ENCODE measurements at regions not wholly inside any gene's neighbourhood (a gene's known extent, or its start where the extent isn't known, plus 50 kb on each side); places are given as distances from the start of the nearest gene placed in this dataset.

DNA sequence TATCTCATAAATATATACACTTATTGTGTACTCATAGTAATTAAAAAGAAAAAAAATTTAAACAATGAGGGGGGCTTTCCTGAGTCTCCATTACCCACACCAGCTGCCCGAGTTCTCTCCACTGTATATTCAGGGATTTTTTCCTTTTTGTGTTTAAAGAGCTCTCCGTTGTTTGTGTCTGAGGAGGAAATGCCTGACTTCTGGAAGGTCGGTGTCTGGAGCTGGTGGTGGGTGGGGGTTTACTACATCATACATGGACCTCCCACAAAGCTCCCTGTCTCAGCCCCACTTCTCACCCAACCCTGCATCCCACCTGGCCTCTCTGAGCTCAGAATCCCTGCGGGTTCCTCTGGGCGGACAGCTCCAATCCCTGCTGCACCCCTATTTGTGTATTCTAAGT lies 64.1 kb upstream of the ETV3 start:
- Histone ChIP-seq H3K9me3 (no peaks in the 10 kb centered on the region), H3K4me3 (no peak overlapping the region), H3K27me3 (peaks cover 0 to 13% of the 10 kb centered on the region in 2 donors), H3K4me1 (no peaks in the 10 kb centered on the region), H3K36me3 (no peaks in the 10 kb centered on the region), H3K27ac (no peak overlapping the region)
- ATAC-seq (no peak), DNase-seq (no peak)
- intact Hi-C loops (cut with DNase I): no loop called here
- TF ChIP-seq, protein P1, sequence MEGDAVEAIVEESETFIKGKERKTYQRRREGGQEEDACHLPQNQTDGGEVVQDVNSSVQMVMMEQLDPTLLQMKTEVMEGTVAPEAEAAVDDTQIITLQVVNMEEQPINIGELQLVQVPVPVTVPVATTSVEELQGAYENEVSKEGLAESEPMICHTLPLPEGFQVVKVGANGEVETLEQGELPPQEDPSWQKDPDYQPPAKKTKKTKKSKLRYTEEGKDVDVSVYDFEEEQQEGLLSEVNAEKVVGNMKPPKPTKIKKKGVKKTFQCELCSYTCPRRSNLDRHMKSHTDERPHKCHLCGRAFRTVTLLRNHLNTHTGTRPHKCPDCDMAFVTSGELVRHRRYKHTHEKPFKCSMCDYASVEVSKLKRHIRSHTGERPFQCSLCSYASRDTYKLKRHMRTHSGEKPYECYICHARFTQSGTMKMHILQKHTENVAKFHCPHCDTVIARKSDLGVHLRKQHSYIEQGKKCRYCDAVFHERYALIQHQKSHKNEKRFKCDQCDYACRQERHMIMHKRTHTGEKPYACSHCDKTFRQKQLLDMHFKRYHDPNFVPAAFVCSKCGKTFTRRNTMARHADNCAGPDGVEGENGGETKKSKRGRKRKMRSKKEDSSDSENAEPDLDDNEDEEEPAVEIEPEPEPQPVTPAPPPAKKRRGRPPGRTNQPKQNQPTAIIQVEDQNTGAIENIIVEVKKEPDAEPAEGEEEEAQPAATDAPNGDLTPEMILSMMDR (IDR thresholded peaks at IDR 0.05): no peak

DNA sequence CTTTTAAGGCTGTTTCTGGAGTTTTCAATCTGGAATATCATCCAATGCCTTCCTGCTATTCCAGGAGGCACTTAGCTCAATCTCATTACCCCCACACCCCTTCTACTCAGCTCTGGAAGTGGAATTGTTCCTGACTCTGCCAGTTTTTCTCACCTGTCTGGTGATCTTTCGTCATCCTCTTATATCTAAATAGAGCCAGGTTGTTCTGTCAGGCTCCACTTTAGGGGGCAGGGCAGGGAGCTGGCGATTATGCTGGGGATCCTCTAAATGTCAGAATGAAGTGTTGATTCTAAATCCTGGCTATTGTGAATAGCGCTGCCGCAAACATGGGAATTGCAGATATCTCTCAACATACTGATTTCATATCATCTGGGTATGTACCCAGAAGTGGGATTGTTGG lies 63.6 kb upstream of the ETV3 start:
- intact Hi-C loops (cut with DNase I): no loop called here
- TF ChIP-seq, protein P1 (IDR thresholded peaks at IDR 0.05): no peak
- Histone ChIP-seq H3K27ac (peak overlapping the region in 1 of 2 donors; percentile 13), H3K4me1 (no peaks in the 10 kb centered on the region), H3K4me3 (no peak overlapping the region), H3K27me3 (peaks cover 0 to 13% of the 10 kb centered on the region in 2 donors), H3K9me3 (no peaks in the 10 kb centered on the region), H3K36me3 (no peaks in the 10 kb centered on the region)
- DNase-seq (peak in 2 of 4 donors; percentile 32 to 53), ATAC-seq (peak; percentile 55)

DNA sequence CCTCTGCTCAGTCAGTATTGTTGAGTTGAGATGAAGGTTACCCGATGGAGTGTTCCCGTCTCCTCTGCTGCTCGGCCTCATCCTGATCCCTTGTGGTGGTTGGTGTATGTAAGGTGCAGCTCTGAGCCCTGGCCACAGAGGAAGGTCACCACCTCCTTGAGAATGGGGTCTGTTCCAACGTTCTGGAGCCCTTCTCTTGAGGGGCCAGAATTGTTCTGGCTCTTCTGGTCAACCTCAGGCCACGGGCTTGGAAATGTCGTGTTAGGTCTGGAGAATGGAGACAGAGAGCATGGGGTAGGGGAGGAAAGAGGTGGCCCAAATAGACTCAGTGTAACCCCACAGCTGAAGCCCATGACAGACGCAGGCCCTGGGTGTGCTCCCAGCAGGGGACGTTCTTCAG lies 62.3 kb upstream of the ETV3 start:
- H3K36me3 ChIP-seq: no peaks in the 10 kb centered on the region
- TF ChIP-seq, protein P1 (IDR thresholded peaks at IDR 0.05): no peak
- no peak overlapping the region for H3K4me3 ChIP-seq
- no peak for ATAC-seq
- no peaks in the 10 kb centered on the region for H3K4me1 ChIP-seq
- no peak overlapping the region for H3K27ac ChIP-seq
- no peak for DNase-seq
- H3K9me3 ChIP-seq: no peaks in the 10 kb centered on the region
- peaks cover 0 to 26% of the 10 kb centered on the region in 2 donors for H3K27me3 ChIP-seq
- intact Hi-C loops (cut with DNase I): no loop called here

DNA sequence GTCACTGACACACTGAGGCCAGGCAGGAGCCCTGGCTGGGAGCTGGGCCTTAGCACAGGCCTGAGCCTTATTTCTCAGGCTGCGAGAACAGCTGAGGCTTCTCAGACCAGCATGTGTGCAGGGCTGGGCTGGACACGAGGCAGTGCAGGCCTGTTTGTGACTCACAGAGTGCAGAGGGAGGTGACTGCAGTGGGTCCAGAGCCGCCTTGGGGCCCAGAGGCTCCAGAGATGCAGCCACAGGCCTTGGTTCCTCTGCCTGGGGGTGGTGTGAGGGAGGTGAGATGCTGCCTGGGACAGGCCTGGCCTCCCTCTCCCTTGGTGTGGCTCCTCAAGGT lies 61.2 kb upstream of the ETV3 start:
- no peaks in the 10 kb centered on the region for H3K9me3 ChIP-seq
- ATAC-seq (no peak), DNase-seq (no peak)
- H3K27me3 ChIP-seq: peaks cover 9 to 27% of the 10 kb centered on the region in 2 donors
- intact Hi-C loops (cut with DNase I): loop anchor here in 1 of 2 donors (10.0 kb wide), 1 partner anchor 295 kb away; no protein-coding TSS in a partner anchor
- TF ChIP-seq, protein P1 (IDR thresholded peaks at IDR 0.05): no peak
- H3K4me3 ChIP-seq: no peak overlapping the region
- no peaks in the 10 kb centered on the region for H3K4me1 ChIP-seq
- H3K27ac ChIP-seq: peak overlapping the region in 1 of 2 donors; percentile 76
- H3K36me3 ChIP-seq: no peaks in the 10 kb centered on the region

DNA sequence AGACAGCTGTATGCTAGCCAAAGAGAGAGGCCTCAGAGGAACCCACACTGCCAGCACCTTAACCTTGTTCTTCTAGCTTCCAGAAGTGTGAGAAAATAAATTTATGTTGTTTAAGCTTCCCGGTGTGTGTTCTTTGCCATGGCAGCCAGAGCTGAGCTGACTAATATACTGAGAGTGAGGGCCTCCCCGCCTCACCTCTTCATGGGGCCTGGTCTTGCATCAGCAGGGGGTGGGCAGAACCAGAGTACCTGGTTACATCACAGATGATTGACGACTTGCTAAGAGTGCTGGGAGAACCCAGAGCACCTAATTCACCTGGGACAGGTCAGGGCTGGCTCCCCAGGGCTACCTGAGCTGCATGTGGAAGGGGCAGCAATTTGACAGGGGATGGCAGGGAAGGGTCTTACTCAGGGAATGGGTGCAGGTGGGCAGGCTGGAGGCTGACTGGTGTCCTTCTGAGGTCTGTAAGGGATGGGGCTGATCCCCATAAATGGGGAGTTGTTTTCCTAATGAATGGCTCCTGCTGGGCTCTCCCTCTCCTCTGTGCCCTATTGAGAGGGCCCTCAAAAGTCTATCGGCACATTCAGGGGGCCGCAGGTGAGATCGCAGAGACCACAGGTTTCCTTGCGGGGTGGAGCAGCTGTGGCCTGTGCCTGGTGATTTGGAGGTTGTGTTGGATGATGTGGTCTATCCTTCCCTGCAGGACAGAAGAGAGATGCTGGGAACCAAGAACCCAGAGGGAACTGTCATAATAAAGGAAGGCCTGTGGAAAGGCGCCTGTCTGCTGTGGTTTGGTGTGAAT lies 60.6 kb upstream of the ETV3 start:
- H3K27me3 ChIP-seq: peaks cover 13 to 32% of the 10 kb centered on the region in 2 donors
- H3K9me3 ChIP-seq: no peaks in the 10 kb centered on the region
- TF ChIP-seq, protein P1 (IDR thresholded peaks at IDR 0.05): no peak
- H3K4me1 ChIP-seq: no peaks in the 10 kb centered on the region
- no peak overlapping the region for H3K4me3 ChIP-seq
- H3K27ac ChIP-seq: peak overlapping the region; percentile 39 to 76
- DNase-seq (peak in 2 of 4 donors; percentile 68 to 77), ATAC-seq (peak; percentile 87)
- H3K36me3 ChIP-seq: no peaks in the 10 kb centered on the region
- intact Hi-C loops (cut with DNase I): loop anchor here in 1 of 2 donors (10.0 kb wide), 1 partner anchor 296 kb away; no protein-coding TSS in a partner anchor
